SK-N-SH treated with all-trans-retinoic acid at 6 μM for 48 hours (cell line): ENCODE measurements at regions not wholly inside any gene's neighbourhood (a gene's known extent, or its start where the extent isn't known, plus 50 kb on each side); places are given as distances from the start of the nearest gene placed in this dataset.

Experiments
- ATAC-seq: fragments of 200-7000 bp; cut with Tn5 transposase; 3 replicates; pipeline ENCODE4 v1.9.1; 2020; ENCODE audit warnings: mild to moderate bottlenecking, moderate library complexity
- ARNTL ChIP-seq: fragments of 450-650 bp; formaldehyde crosslinking; IDR thresholded peaks from 2 replicates; pipeline ENCODE4 v1.5.0; 2020; ENCODE audit warnings: low read depth, mild to moderate bottlenecking, moderate library complexity, borderline replicate concordance
- BACH2 ChIP-seq: fragments of 250-450 bp; sonication (Bioruptor Pico); IDR thresholded peaks from 2 replicates; pipeline ENCODE4 v1.9.0; 2021; ENCODE audit warnings: mild to moderate bottlenecking, borderline replicate concordance
- CREB5 ChIP-seq: fragments of 250-450 bp; sonication (Bioruptor Pico); IDR thresholded peaks from 2 replicates; pipeline ENCODE4 v1.5.1; 2020; ENCODE audit warnings: low read depth, mild to moderate bottlenecking, moderate library complexity
- CSDC2 ChIP-seq: fragments of 250-450 bp; sonication (Bioruptor Pico); IDR thresholded peaks from 2 replicates; pipeline ENCODE4 v1.5.0; 2020; ENCODE audit warnings: mild to moderate bottlenecking, moderate library complexity
- CSRNP3 ChIP-seq: fragments of 250-450 bp; sonication (Bioruptor Pico); IDR thresholded peaks from 2 replicates; pipeline ENCODE4 v1.5.1; 2021; ENCODE audit warnings: mild to moderate bottlenecking, moderate library complexity
- ESRRG ChIP-seq: fragments of 250-450 bp; sonication (Bioruptor Pico); IDR thresholded peaks from 2 replicates; pipeline ENCODE4 v1.6.1; 2021; ENCODE audit warnings: mild to moderate bottlenecking
- GLIS3 ChIP-seq: fragments of 250-450 bp; sonication (Bioruptor Pico); IDR thresholded peaks from 2 replicates; pipeline ENCODE4 v1.5.0; 2020; ENCODE audit warnings: mild to moderate bottlenecking, moderate library complexity
- ISL1 ChIP-seq: fragments of 250-450 bp; sonication (Bioruptor Pico); IDR thresholded peaks from 2 replicates; pipeline ENCODE4 v2.1.2; 2022; ENCODE audit warnings: mild to moderate bottlenecking, moderate library complexity
- OSR1 ChIP-seq: fragments of 250-450 bp; sonication (Bioruptor Pico); IDR thresholded peaks from 2 replicates; pipeline ENCODE4 v1.8.0; 2022; ENCODE audit warnings: moderate library complexity, mild to moderate bottlenecking, inconsistent platforms
- PATZ1 ChIP-seq: fragments of 250-450 bp; sonication (Bioruptor Pico); IDR thresholded peaks from 2 replicates; pipeline ENCODE4 v1.8.0; 2020; ENCODE audit warnings: mild to moderate bottlenecking, moderate library complexity, borderline replicate concordance
- POU6F1 ChIP-seq: fragments of 250-450 bp; sonication (Bioruptor Pico); IDR thresholded peaks from 2 replicates; pipeline ENCODE4 v1.8.0; 2021; ENCODE audit warnings: low read depth, mild to moderate bottlenecking, moderate library complexity, borderline replicate concordance
- PPARA ChIP-seq: fragments of 250-450 bp; sonication (Bioruptor Pico); IDR thresholded peaks from 2 replicates; pipeline ENCODE4 v1.5.0; 2020; ENCODE audit warnings: mild to moderate bottlenecking, borderline replicate concordance
- RARB ChIP-seq: fragments of 250-450 bp; sonication (Bioruptor Pico); IDR thresholded peaks from 2 replicates; pipeline ENCODE4 v1.8.0; 2021; ENCODE audit warnings: mild to moderate bottlenecking, moderate library complexity
- SNAI2 ChIP-seq: fragments of 250-450 bp; sonication (Bioruptor Pico); IDR thresholded peaks from 2 replicates; pipeline ENCODE4 v1.5.0; 2020; ENCODE audit warnings: mild to moderate bottlenecking, moderate library complexity
- TCF4 ChIP-seq: fragments of 250-450 bp; sonication (Bioruptor Pico); IDR thresholded peaks from 2 replicates; pipeline ENCODE4 v1.8.0; 2021; ENCODE audit warnings: mild to moderate bottlenecking, moderate library complexity, borderline replicate concordance
- TOX ChIP-seq: fragments of 250-450 bp; sonication (Bioruptor Pico); IDR thresholded peaks from 2 replicates; pipeline ENCODE4 v1.8.0; 2021; ENCODE audit warnings: mild to moderate bottlenecking, moderate library complexity, borderline replicate concordance
- TSHZ2 ChIP-seq: fragments of 250-450 bp; sonication (Bioruptor Pico); IDR thresholded peaks from 2 replicates; pipeline ENCODE4 v1.5.0; 2020; ENCODE audit warnings: mild to moderate bottlenecking, moderate library complexity
- ZC3H10 ChIP-seq: fragments of 250-450 bp; sonication (Bioruptor Pico); IDR thresholded peaks from 2 replicates; pipeline ENCODE4 v1.5.1; 2021; ENCODE audit warnings: mild to moderate bottlenecking, moderate library complexity
- ZFP3 ChIP-seq: fragments of 250-450 bp; sonication (Bioruptor Pico); IDR thresholded peaks from 2 replicates; pipeline ENCODE4 v1.5.0; 2020; ENCODE audit warnings: mild to moderate bottlenecking, moderate library complexity
- ZFP30 ChIP-seq: fragments of 450-650 bp; formaldehyde crosslinking; IDR thresholded peaks from 2 replicates; pipeline ENCODE4 v1.5.0; 2022; ENCODE audit warnings: mild to moderate bottlenecking, moderate library complexity
- ZNF565 ChIP-seq: fragments of 450-650 bp; formaldehyde crosslinking; conservative IDR thresholded peaks from 2 replicates; pipeline ENCODE4 v1.5.0; 2020; ENCODE audit warnings: low read depth, mild to moderate bottlenecking, moderate library complexity
- ZNF70 ChIP-seq: fragments of 450-650 bp; formaldehyde crosslinking; IDR thresholded peaks from 2 replicates; pipeline ENCODE4 v1.5.0; 2020; ENCODE audit warnings: mild to moderate bottlenecking, moderate library complexity
- ZNF8 ChIP-seq: fragments of 450-650 bp; formaldehyde crosslinking; IDR thresholded peaks from 2 replicates; pipeline ENCODE4 v1.5.0; 2020; ENCODE audit warnings: mild to moderate bottlenecking, moderate library complexity

GRCh38 chr2:240224676-240225075 lies 84.2 kb upstream of the OTOS start:
- ATAC-seq = no peak
- no peak for TF ChIP-seq ISL1
- no peak for TF ChIP-seq ZNF565 (CRISPR knock-in tag)
- no peak for TF ChIP-seq TOX (CRISPR knock-in tag)
- no peak for TF ChIP-seq SNAI2 (CRISPR knock-in tag)
- TF ChIP-seq TSHZ2 (CRISPR knock-in tag) = no peak
- no peak for TF ChIP-seq PATZ1 (CRISPR knock-in tag)
- no peak for TF ChIP-seq ZC3H10 (CRISPR knock-in tag)
- no peak for TF ChIP-seq ZNF8
- no peak for TF ChIP-seq PPARA (CRISPR knock-in tag)
- no peak for TF ChIP-seq ZFP30 (CRISPR knock-in tag)
- no peak for TF ChIP-seq TCF4 (CRISPR knock-in tag)
- no peak for TF ChIP-seq POU6F1 (CRISPR knock-in tag)
- TF ChIP-seq OSR1 (CRISPR knock-in tag) = no peak
- TF ChIP-seq CSRNP3 (CRISPR knock-in tag) = no peak
- no peak for TF ChIP-seq ZFP3 (CRISPR knock-in tag)
- TF ChIP-seq ARNTL (CRISPR knock-in tag) = no peak
- no peak for TF ChIP-seq CSDC2 (CRISPR knock-in tag)
- TF ChIP-seq ZNF70 (CRISPR knock-in tag) = no peak
- TF ChIP-seq ESRRG = no peak

- no peak for ATAC-seq
- TF ChIP-seq ZNF565 (CRISPR knock-in tag) = no peak
- TF ChIP-seq ESRRG = no peak
- no peak for TF ChIP-seq OSR1 (CRISPR knock-in tag)
- TF ChIP-seq RARB (CRISPR knock-in tag) = no peak
- no peak for TF ChIP-seq ZFP3 (CRISPR knock-in tag)
- TF ChIP-seq POU6F1 (CRISPR knock-in tag) = no peak
- no peak for TF ChIP-seq TOX (CRISPR knock-in tag)
- TF ChIP-seq ZNF70 (CRISPR knock-in tag) = no peak
- TF ChIP-seq PATZ1 (CRISPR knock-in tag) = no peak
- TF ChIP-seq TCF4 (CRISPR knock-in tag) = no peak
- TF ChIP-seq BACH2 (CRISPR knock-in tag) = no peak
- no peak for TF ChIP-seq ZFP30 (CRISPR knock-in tag)
- no peak for TF ChIP-seq CREB5 (CRISPR knock-in tag)
- TF ChIP-seq TSHZ2 (CRISPR knock-in tag) = no peak
- no peak for TF ChIP-seq ISL1
- TF ChIP-seq SNAI2 (CRISPR knock-in tag) = no peak
- TF ChIP-seq PPARA (CRISPR knock-in tag) = no peak
- no peak for TF ChIP-seq GLIS3
Measured at GRCh38 chr2:240225131-240225530, 84.7 kb upstream of the OTOS start.
